Adipose tissue (tissue), 3 donors: ENCODE measurements at regions not wholly inside any gene's neighbourhood (a gene's known extent, or its start where the extent isn't known, plus 50 kb on each side); places are given as distances from the start of the nearest gene placed in this dataset.

Experiments
- H3K27ac ChIP-seq: one replicate; pipeline ENCODE4 v1.5.1; 2013; ENCODE audit warnings: low read depth, low read length
- WGBS, 3 donors: extraction: QIAGEN DNeasy Blood & Tissue Kit; methylation state at CpG; one replicate each; pipeline ENCODE4 v1.1.7; 2013; 5-methylcytosine and 5-hydroxymethylcytosine counted together
- donor health status: healthy with polysubstance abuse.
- donor health status: Bipolar disorder and iron deficiency.
- donor health status: healthy.

DNA sequence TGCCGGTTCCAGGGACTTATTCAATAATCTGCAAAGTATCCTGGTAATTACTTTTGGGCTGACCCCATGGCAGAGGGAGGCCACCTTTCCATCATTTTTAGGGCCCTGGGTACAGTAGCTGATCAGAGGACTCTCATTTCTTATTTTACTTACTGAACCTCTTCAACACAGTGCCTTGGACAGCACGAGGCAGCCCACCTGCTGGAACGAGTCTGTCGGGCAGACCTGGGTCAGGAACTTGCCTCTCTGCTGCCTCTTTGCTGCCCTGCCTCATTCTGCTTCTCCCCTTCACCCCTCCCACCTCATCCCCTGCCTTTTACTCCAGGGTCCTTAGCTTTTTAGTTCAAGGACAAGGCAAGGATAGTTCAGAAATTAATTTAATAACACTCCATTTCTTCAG, 204.5 kb downstream of the CSNK2A3 start:
- H3K27ac ChIP-seq: no peak overlapping the region

DNA sequence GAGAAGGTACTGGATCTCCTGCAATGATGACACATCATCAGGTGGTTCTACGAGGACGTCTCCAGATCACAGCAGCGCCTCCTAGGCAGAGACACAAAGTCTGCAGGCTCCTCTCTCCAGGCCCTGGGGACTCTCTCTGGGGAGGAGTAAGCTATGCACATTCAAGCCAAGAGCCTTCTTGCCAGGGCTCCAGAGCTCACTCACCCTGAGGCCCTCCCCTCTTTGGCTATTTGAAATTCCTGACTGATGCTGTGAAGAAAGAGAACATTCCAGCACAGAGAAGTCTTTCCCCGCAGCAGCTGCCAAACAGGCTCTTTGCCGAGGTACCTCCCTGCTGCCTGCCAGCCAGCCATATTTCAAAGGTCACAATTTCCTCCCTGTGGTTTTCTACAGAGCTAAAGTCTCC, 204.9 kb downstream of the CSNK2A3 start:
- 25 to 50% (median 32%) methylated on average over 5 of the region's 5 CpGs for WGBS, 3 donors
- H3K27ac ChIP-seq: no peak overlapping the region

More for the DNA sequence above, 204.5 kb downstream of the CSNK2A3 start:
- WGBS, 3 donors: 67 to 69% (median 69%) methylated on average over 4 of the region's 4 CpGs

DNA sequence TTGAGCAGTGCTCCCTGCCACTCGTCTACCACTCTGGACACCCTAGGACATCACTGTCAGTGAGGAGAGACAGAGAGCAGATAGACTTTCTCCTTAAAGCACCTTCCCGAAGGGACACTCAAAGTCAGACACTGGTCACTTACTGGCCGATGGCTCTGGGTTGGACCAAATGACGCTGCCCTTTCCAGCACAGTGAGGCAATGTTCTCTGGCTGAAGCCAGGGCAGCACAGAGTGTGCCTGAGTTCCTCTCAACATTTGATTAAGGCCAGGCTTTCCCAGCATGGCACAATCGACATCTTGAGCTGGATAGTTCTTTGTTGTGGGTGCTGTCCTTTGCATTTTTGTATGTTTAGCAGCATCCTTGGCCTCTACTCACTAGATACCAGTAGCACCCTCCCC, 206.2 kb downstream of the CSNK2A3 start:
- WGBS, 3 donors: 79 to 88% (median 88%) methylated on average over 5 of the region's 5 CpGs
- no peak overlapping the region for H3K27ac ChIP-seq

DNA sequence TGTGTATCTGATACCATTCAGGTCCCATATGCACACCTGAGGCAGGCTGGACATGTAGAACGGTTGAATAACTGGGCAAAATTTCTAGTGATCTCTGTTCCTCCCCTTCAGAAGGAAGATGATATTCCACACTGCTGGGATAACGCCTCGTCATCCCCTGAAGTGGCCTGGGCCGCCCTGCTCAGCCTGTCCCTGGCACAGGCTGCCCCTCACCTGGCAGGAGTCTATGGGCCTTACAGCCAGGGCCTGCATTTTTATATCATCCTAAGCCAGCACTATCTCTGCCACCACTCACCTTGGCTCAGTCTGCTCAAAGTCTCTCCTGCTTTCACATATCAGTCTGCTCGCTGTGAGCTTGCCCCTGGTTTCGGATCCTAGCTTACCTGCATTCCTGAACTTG, 209.2 kb downstream of the CSNK2A3 start:
- no peak overlapping the region for H3K27ac ChIP-seq
- WGBS, 3 donors: 80 to 90% (median 83%) methylated on average over 6 of the region's 6 CpGs

DNA sequence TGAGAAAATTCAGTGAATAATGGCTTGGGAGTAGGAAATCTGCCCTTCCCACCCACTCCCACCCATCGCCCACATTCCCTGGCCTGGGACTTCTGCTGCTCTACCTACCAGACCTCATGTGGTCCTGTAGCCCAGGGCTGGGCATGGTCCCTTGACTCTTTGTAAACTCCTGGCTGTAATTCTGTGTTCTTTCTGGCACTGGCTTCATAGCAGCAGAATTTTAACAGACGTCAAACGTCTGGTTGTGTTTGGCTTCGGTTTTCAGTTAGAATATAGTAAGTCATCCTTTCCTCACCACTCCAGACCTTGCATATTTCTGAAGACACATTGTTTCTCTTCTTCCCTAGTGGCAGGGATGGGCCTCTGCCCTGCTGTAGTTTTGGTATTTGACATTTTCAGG, 210.6 kb downstream of the CSNK2A3 start:
- 49 to 78% (median 59%) methylated on average over 4 of the region's 4 CpGs for WGBS, 3 donors
- no peak overlapping the region for H3K27ac ChIP-seq

DNA sequence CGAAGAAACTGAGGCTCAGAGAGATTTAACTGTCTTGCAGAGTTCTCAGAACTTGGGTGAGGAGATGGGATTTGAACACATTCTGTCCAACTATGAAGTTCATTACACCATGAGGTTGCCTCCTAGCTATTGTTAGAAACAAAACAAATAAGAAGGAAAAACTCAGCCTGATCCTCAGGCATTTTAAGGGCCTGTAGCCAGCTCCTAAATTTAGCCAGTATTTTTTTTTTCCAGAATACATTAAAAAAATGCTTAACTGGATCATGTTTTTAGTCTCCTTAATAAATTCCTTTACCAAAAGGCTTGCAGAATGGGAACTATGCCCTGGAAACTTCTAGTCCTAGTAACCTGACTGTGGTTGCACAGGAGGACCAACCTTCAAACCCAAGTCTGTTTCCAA, 212.0 kb downstream of the CSNK2A3 start:
- H3K27ac ChIP-seq: no peak overlapping the region
- 81 to 88% (median 82%) methylated on average over 1 of the region's 1 CpG for WGBS, 3 donors

DNA sequence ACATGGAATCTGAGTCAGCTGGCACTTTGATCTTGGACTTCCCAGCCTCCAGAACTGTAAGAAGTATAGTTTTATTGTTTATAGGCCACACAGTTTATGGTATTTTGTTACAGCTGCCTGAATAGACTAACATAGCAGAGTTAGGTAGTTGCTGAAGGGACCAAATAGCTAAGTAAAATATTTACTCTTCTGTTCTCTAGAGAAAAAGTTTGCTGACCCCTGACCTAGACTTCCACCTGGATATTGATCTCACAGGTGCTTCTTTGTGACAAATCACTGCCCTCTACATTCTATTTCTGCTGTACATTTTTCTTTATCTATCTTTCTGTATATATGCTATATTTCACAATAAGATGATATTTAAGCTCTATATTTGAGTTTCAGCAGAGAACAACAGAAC, 212.5 kb downstream of the CSNK2A3 start:
- H3K27ac ChIP-seq: no peak overlapping the region

DNA sequence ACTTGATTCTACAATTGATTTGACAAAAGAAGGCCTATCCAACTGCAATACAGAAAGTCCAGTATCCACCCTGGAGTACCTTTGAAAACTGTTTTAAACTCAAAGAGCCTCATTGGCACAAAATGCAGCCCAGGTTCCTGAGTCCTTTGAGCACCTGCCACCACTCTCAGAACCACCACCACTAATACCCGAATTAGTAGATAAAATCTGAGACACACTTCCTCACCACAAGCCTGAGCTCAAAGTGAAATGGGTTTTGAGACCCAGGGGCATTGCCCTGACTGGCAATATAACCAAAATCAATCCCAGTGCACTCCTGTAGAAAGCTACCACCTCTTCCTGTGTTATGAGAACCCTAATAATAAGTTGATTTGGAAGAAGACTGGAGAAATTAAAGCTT, 215.7 kb downstream of the CSNK2A3 start:
- WGBS, 3 donors: 55 to 67% (median 66%) methylated on average over 1 of the region's 1 CpG
- no peak overlapping the region for H3K27ac ChIP-seq

DNA sequence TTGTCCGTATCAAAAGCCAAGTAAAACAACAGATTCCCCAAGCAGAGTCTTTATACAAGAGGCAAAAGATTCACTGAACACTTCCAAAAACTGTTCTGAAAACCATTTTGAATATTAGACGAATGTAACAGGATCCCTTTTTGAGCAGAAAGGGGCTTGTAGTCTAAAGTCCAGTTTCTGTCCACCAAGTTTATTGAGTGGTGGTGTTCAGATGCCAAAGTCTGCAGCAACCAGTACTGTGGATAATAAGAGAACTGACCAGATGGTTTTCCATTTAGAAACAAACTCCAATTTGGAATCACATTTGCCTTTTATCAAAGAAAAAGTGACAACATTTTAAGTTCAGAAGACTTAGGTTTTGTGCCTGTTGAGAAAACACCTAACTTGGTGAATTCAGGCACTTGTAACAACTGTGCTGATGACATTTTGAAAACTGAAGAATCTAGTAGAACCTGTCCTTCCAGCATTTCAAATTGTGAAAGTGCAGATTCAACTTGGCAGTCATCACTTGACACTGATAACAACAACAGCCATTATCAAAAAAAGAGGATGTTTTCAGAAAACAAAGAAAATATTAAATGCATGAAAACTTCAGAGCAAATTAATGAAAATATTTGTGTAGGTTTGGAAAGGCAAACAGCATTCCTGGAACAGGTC, 217.1 kb downstream of the CSNK2A3 start:
- H3K27ac ChIP-seq: no peak overlapping the region
- 48 to 89% (median 85%) methylated on average over 2 of the region's 2 CpGs for WGBS, 3 donors

DNA sequence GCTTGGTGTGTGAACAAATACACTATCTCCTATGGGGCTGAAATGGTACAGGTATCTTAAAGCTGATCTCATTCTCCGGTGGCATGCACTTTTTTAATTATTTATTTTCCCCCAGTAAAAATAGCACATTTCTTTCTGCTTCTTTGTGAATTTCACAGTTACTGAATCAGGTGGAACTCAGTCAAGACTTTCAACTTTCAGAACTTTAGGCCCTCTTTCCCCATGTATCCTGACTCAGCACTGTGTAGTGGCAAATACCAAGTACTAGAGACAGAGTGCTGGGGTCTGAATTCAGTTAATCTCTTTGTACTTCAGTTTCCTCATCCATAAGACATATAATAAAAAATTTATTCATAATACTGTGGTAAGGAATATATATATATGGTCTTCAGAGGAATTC, 223.9 kb downstream of the CSNK2A3 start:
- H3K27ac ChIP-seq: no peak overlapping the region
- WGBS, 3 donors: 86 to 96% (median 96%) methylated on average over 1 of the region's 1 CpG

DNA sequence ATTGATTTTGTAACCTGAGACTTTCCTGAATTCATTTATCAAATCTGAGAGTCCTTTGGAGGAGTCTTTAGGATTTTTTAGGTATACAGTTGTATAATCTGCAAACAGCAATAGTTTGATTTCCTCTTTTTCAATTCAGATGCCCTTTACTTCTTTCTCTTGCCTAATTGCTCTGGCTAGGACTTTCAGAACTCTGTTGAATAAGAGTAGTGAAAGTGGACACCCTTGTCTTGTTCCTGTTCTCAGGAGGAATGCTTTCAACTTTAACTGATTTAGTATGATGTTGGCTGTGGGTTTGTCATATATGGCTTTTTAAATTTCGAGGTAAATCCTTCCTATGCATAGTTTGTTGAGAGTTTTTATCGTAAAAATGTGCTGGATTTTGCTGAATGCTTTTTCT, 227.4 kb downstream of the CSNK2A3 start:
- no peak overlapping the region for H3K27ac ChIP-seq
- 77 to 88% (median 87%) methylated on average over 2 of the region's 2 CpGs for WGBS, 3 donors

DNA sequence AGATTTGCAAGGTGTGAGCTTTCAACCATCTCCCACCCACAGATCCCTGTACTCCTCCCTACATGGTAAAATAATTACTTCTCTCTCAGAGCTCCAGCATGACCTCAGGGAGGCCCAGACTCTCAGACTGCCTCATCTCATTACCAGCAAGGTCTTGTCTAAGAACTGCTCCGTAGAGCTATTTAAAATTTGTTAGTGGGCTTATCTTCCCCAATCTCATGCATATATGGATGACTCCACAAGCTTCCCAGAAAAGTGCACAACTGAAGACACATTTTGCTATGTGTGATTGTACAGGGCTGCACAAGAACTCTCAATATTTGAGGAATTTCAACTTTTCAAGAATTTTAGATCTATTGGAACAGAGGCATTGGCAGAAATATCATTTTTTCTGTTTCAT, 230.3 kb downstream of the CSNK2A3 start:
- no peak overlapping the region for H3K27ac ChIP-seq
- WGBS, 3 donors: 81 to 91% (median 91%) methylated on average over 1 of the region's 1 CpG

DNA sequence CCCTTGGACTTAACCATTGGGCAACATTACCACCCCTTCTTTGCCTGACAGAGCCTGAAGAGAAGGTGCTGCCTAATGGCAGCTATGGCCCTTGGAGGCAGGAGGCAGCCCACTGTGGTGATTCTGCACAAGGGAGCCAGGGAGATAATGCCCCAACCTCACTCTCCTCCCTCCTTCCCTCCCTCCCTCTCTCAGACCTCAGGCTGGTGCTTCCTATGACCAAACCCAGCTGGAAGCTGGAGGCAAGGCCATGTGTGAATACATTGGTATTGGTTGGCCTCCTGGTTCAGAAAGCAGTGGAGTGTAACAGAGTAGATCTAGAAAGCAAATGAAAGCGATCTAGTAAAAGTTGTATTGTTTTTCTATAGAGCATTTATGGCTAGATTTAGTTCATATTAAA, 233.1 kb downstream of the CSNK2A3 start:
- WGBS, 3 donors: 90 to 95% (median 94%) methylated on average over 1 of the region's 1 CpG

DNA sequence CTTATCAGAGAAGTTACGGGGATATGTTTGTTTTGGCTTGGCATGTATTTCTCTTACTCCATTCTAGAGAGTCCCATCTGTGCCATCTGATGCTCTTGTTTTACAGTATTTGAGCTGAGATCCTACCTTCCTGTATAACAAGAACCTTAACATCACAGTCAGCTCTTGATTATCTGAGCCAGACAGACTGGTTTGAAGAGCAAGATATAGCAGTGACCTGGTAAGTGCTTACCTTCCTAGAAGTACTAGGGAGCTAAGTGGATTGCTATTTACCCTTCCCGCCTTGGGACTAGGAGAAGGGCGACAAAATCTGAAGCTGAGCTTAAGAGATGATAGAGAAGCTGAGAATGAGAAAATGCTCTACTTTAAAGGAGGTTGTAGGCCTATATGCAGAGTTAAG, 235.3 kb downstream of the CSNK2A3 start:
- no peak overlapping the region for H3K27ac ChIP-seq
- WGBS, 3 donors: 75 to 93% (median 90%) methylated on average over 3 of the region's 3 CpGs

More for the DNA sequence above, 233.1 kb downstream of the CSNK2A3 start:
- no peak overlapping the region for H3K27ac ChIP-seq

DNA sequence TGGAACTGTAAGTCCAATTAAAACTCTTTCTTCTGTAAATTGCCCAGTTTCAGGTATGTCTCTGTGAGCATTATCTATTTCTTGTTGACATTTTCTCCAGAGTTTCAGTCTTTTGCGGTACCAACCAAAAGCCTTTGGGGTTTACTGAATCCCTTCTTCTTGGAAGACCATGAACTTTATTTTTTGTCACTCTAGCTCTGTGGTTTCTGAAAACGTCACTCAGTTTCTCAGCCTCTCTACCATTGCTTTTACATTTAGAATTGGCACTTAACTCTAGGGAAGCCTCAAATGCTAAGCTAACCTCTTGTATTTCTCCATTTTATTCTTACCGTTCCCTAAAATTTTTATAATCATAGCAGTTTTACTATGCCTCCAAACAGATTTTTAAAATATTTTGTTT, 237.6 kb downstream of the CSNK2A3 start:
- WGBS, 3 donors: 87 to 90% (median 88%) methylated on average over 3 of the region's 3 CpGs

DNA sequence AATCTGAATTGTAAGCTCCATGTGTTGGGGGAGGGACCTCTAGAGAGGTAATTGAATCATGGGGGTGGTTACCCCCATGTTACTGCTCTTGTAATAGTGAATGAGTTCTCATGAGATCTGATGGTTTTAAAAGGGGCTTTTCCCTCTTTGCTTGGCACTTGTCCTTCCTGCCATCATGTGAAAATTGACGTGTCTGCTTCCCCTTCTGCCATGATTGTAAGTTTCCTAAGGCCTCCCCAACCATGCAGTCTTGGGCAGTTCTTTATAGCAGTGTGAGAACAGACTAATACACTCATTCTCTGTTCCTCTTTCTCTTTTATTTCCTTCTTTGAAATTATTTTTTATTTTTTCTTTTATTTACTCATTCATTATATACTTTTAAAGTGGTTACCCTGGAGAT, 239.4 kb downstream of the CSNK2A3 start:
- 72 to 93% (median 76%) methylated on average over 1 of the region's 1 CpG for WGBS, 3 donors
- H3K27ac ChIP-seq: no peak overlapping the region

More for the DNA sequence above, 237.6 kb downstream of the CSNK2A3 start:
- no peak overlapping the region for H3K27ac ChIP-seq

DNA sequence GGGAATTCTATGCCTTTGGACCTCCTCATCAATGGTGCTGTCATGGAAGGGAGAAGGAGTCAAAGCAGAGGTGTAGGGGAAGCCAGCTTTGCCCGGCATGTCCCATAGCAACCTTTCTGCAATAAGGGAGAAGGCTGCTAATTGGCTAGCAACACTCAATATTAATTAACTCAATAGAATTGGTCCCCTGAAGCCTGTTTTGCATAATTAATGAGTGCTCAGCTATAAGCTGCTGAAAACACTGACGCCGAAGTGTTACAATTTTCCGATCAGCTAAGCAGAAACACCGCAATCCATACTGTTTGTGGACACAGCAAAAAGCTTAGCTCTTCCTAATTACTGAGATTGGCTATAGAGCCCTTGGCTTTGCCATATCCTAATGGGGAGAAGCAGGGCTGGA, 245.0 kb downstream of the CSNK2A3 start:
- 94 to 98% (median 96%) methylated on average over 5 of the region's 5 CpGs for WGBS, 3 donors
- no peak overlapping the region for H3K27ac ChIP-seq

DNA sequence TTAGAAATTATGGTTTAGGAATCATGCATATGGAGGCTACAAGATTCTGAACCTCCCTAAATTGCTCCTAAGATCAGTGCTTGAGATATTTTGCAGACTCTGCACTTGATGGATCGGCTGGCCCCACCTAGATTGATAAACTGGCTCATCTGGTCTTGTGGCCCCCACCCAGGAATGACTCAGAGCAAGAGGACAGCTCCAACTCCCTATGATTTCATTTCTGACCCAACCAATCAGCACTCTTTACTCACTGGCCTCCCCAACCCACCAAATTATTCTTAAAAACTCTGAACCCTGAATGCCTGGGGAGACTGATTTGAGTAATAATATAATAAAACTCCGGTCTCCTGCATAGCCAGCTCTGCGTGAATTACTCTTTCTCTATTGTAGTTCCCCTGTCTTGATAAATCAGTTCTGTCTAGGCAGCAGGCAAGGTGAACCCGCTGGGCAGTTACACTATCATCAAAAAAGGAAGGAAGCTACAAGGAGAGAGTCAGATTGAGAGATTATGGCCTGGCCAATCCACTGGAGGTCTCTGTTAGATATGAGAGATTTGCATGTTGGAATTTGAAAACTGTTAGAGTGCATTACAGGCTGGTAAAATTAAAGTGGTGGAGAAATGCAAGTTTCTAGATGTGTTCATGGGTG, 245.8 kb downstream of the CSNK2A3 start:
- WGBS, 3 donors: 63 to 81% (median 64%) methylated on average over 4 of the region's 4 CpGs
- H3K27ac ChIP-seq: no peak overlapping the region

DNA sequence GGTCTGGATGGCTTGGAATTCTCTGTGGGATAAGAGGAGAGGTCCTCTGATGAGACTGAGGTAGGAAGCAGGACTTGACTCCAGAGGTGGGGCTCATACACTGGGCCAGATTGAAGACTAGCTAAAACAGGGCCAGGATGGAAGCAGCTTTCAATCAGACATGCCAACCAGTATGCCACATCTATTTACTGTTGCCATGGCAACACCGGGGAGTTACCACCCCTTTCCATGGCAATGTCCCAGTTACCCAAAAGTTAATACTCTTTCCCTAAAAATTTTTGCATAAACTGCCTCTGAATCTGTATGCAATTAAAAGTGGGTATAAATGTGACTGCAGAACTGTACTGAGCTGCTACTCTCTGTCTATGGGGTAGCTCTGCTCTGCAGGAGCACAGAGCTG, 247.5 kb upstream of the ZBED5 start:
- WGBS, 3 donors: 89 to 96% (median 91%) methylated on average over 1 of the region's 1 CpG
- no peak overlapping the region for H3K27ac ChIP-seq
